ENCODE measurements at regions not wholly inside any gene's neighbourhood (a gene's known extent, or its start where the extent isn't known, plus 50 kb on each side); places are given as distances from the start of the nearest gene placed in this dataset.
A peak's percentile ranks its signal among the peaks of the same experiment; 100 is the strongest.

GRCh38 chr14:101704140-101704539 is 57.4 kb upstream of the PPP2R5C start:
- Histone ChIP-seq H3K27ac (no peak overlapping the region), H3K9me3 (no peaks in the 10 kb centered on the region), H3K27me3 (replicated peaks; ENCODE audit: insufficient read depth) (peaks cover 3% of the 10 kb centered on the region), H3K4me3 (no peak overlapping the region), H3K36me3 (no peaks in the 10 kb centered on the region), H3K4me1 (replicated peaks) (peaks cover 4% of the 10 kb centered on the region)
- intact Hi-C loops (cut with DNase I), result loop anchor here (10.0 kb wide), 2 partner anchors 251 to 391 kb away; no protein-coding TSS in a partner anchor
- DNase-seq (ENCODE audit: low spot score), result no peak
- 85% methylated on average over 3 of the region's 3 CpGs for WGBS
- TF ChIP-seq CTCF (IDR thresholded peaks at IDR 0.05), result no peak
- TF ChIP-seq POLR2A (IDR thresholded peaks at IDR 0.05), result no peak
- no peak for TF ChIP-seq POLR2AphosphoS5 (IDR thresholded peaks at IDR 0.05)

DNA sequence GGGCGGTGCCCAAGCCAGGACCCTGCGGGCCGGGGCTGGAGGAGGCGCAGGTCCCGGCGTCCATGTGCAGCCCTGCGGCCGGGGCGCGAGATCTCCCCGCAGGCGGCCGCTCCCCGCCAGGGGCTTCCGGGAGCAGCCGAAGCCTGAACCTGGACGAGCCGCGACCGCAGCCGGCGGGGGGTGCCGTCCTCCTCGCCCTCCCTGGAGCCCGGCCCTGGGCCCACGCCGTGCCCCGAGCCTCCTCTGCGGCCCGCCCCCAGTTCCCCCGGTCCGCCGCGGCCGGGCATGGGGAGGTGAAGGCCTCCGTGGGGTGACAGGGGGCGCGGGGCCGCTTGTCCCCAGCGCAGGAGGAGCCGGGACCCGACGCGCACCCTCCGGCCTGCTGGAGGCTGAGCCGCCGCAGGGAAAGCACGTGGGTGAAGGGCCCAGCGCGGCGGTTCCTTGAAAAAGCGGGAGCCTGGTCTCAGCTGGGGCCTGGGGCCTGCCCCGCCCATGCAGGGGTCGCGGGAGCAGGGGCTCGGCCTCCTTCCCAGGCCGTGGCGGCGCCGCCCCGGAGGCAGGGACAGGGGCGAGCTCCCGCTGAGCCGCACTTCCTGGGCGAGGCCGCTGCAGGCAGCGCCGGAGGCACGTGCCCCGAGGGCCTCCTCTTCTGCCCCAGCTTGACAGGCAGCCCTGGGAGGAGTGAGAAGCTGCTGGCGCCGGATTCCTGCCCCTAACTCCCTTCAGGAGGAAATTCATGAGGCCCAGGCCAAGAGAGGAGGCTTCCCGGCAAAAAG is 55.6 kb upstream of the PPP2R5C start:
- Histone ChIP-seq H3K4me1 (replicated peaks) (peaks cover 4% of the 10 kb centered on the region), H3K27me3 (replicated peaks; ENCODE audit: insufficient read depth) (peaks cover 3% of the 10 kb centered on the region), H3K9me3 (no peaks in the 10 kb centered on the region), H3K4me3 (peak overlapping the region; percentile 9 to 15), H3K36me3 (no peaks in the 10 kb centered on the region), H3K27ac (peak overlapping the region; percentile 6 to 45)
- intact Hi-C loops (cut with DNase I), result loop anchor here (10.0 kb wide), 2 partner anchors 249 to 389 kb away; no protein-coding TSS in a partner anchor
- 17% methylated on average over 56 of the region's 73 CpGs for WGBS
- no peak for DNase-seq (ENCODE audit: low spot score)
- TF ChIP-seq CTCF (IDR thresholded peaks at IDR 0.05) (no peak), POLR2AphosphoS5 (IDR thresholded peaks at IDR 0.05) (no peak), POLR2A (IDR thresholded peaks at IDR 0.05) (no peak)

GRCh38 chr14:101706509-101707067 is 54.9 kb upstream of the PPP2R5C start:
- TF ChIP-seq CTCF (IDR thresholded peaks at IDR 0.05) (no peak), POLR2AphosphoS5 (IDR thresholded peaks at IDR 0.05) (no peak), POLR2A (IDR thresholded peaks at IDR 0.05) (no peak)
- DNase-seq (ENCODE audit: low spot score), result no peak
- Histone ChIP-seq H3K4me1 (replicated peaks) (peaks cover 4% of the 10 kb centered on the region), H3K36me3 (no peaks in the 10 kb centered on the region), H3K27me3 (replicated peaks; ENCODE audit: insufficient read depth) (peaks cover 3% of the 10 kb centered on the region), H3K4me3 (no peak overlapping the region), H3K9me3 (no peaks in the 10 kb centered on the region), H3K27ac (peak overlapping the region; percentile 6 to 45)
- 90% methylated on average over 16 of the region's 16 CpGs for WGBS
- intact Hi-C loops (cut with DNase I), result loop anchor here (10.0 kb wide), 2 partner anchors 248 to 388 kb away; no protein-coding TSS in a partner anchor

DNA sequence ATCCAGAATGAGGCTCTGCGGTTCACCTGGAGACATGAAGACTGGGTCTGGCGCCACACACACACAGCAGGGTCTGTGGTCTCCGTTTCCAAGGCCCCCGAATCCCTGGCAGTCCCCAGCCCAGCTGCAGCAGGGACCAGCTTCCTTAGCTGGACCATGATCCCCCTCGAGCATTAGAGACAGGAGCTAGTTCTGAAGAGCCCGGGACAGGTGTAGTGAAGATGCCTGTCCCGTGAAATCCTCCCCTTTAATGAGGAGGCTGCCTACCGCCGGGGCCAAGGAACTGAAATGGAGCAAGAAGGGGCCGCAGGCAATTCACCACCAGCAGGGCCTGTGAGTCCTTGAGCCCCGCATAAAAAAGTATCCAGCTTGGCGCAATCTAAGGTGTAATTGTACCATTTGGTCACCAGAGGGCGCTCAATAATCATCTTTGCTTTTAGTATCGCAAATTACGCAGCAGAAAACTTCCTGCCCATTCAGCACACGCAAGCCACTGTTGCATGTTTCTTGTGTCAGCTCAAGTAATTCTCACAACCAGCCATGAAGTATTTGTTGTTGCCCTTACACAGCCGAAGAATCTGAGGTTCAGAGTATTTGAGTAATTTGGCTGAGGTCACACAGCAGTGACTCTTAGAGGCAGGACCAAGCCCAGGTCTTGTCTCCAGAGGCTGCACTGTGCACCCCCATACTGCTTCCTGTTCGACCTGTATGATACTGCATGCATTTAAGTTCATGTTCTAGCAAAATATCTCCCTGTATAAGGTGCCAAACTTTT is 54.3 kb upstream of the PPP2R5C start:
- peaks cover 4% of the 10 kb centered on the region for H3K4me1 ChIP-seq (replicated peaks)
- H3K9me3 ChIP-seq, result no peaks in the 10 kb centered on the region
- no peak overlapping the region for H3K27ac ChIP-seq
- intact Hi-C loops (cut with DNase I), result loop anchor here (10.0 kb wide), 2 partner anchors 248 to 388 kb away; no protein-coding TSS in a partner anchor
- no peaks in the 10 kb centered on the region for H3K36me3 ChIP-seq
- TF ChIP-seq CTCF (IDR thresholded peaks at IDR 0.05), result peak; percentile 65 to 91 (median 90)
- peak; percentile 77 for TF ChIP-seq POLR2AphosphoS5 (IDR thresholded peaks at IDR 0.05)
- TF ChIP-seq POLR2A (IDR thresholded peaks at IDR 0.05), result no peak
- WGBS, result 29% methylated on average over 18 of the region's 18 CpGs
- peak; percentile 62 for DNase-seq (ENCODE audit: low spot score)
- no peak overlapping the region for H3K4me3 ChIP-seq
- H3K27me3 ChIP-seq (replicated peaks; ENCODE audit: insufficient read depth), result peaks cover 3% of the 10 kb centered on the region

Measured in prostate gland (tissue), 2 donors.